Vagina (tissue), 2 donors: ENCODE measurements at regions not wholly inside any gene's neighbourhood (a gene's known extent, or its start where the extent isn't known, plus 50 kb on each side); places are given as distances from the start of the nearest gene placed in this dataset.
A peak's percentile ranks its signal among the peaks of the same experiment; 100 is the strongest.

ENCODE experiments used
- DNase-seq, 2 donors: peaks; one replicate each; pipeline ENCODE4 v3.0.0-alpha.2; 2017; ENCODE audit errors: extremely low spot score in 2 of 2
- H3K27ac ChIP-seq: fragments of 200-600 bp; sonication (generic); one replicate; pipeline ENCODE4 v1.5.1; 2019
- H3K27me3 ChIP-seq: fragments of 200-600 bp; sonication (generic); one replicate; pipeline ENCODE4 v1.5.1; 2019
- H3K36me3 ChIP-seq, 2 donors: fragments of 200-600 bp; sonication (generic); one replicate each; pipeline ENCODE4 v1.5.1; 2017 to 2019
- H3K4me1 ChIP-seq: fragments of 200-600 bp; sonication (generic); one replicate; pipeline ENCODE4 v1.5.1; 2019
- H3K4me3 ChIP-seq, 2 donors: fragments of 200-600 bp; sonication (generic); 1 replicate in 1 of 2; 2 replicates in 1 of 2; pipeline ENCODE4 v1.5.1; 2016 to 2019
- H3K9me3 ChIP-seq: fragments of 200-600 bp; sonication (generic); one replicate; pipeline ENCODE4 v1.5.1; 2019
- CTCF ChIP-seq, 3 experiments: fragments of 450-650 bp in 2 of 3; fragments of 200-600 bp in 1 of 3; sonication (generic) in 1 of 3; IDR thresholded peaks; one replicate each; pipeline ENCODE4 v1.5.1; 2017 to 2019; ENCODE audit warnings: antibody characterized with exemption in 3 of 3, mild to moderate bottlenecking in 2 of 3, moderate library complexity in 2 of 3
- POLR2A ChIP-seq, 2 donors: fragments of 450-650 bp; IDR thresholded peaks; one replicate each; pipeline ENCODE4 v1.6.1; 2017; ENCODE audit warnings: antibody characterized with exemption in 2 of 2, mild to moderate bottlenecking in 2 of 2, moderate library complexity in 2 of 2
- POLR2AphosphoS5 ChIP-seq, 2 donors: sonication (generic); formaldehyde crosslinking; IDR thresholded peaks; one replicate each; pipeline ENCODE4 v1.9.0; 2017; ENCODE audit warnings: antibody characterized with exemption in 2 of 2, mild to moderate bottlenecking in 2 of 2, low read depth in 1 of 2; ENCODE audit not compliant: insufficient read depth in 1 of 2
- intact Hi-C: fragments of 100-400 bp; cut with DNase I; formaldehyde crosslinking; loops from one replicate; pipeline ENCODE4 v1.15.1; 2023

- Histone ChIP-seq H3K4me1 (peaks cover 28% of the 10 kb centered on the region), H3K9me3 (no peaks in the 10 kb centered on the region), H3K27ac (no peak overlapping the region), H3K36me3 (no peaks in the 10 kb centered on the region), H3K4me3 (peak overlapping the region; percentile 15 to 42), H3K27me3 (no peaks in the 10 kb centered on the region)
- peak in 1 of 2 donors; percentile 86 for DNase-seq
- TF ChIP-seq POLR2AphosphoS5 (IDR thresholded peaks at IDR 0.05; ENCODE audit: insufficient read depth in 1 of 2, low read depth in 1 of 2) (no peak), CTCF (IDR thresholded peaks at IDR 0.05) (no peak)
- intact Hi-C loops: no loop called here
These were observed 158.9 kb downstream of the TBXT start for GRCh38 chr6:166008441-166009369.

DNA sequence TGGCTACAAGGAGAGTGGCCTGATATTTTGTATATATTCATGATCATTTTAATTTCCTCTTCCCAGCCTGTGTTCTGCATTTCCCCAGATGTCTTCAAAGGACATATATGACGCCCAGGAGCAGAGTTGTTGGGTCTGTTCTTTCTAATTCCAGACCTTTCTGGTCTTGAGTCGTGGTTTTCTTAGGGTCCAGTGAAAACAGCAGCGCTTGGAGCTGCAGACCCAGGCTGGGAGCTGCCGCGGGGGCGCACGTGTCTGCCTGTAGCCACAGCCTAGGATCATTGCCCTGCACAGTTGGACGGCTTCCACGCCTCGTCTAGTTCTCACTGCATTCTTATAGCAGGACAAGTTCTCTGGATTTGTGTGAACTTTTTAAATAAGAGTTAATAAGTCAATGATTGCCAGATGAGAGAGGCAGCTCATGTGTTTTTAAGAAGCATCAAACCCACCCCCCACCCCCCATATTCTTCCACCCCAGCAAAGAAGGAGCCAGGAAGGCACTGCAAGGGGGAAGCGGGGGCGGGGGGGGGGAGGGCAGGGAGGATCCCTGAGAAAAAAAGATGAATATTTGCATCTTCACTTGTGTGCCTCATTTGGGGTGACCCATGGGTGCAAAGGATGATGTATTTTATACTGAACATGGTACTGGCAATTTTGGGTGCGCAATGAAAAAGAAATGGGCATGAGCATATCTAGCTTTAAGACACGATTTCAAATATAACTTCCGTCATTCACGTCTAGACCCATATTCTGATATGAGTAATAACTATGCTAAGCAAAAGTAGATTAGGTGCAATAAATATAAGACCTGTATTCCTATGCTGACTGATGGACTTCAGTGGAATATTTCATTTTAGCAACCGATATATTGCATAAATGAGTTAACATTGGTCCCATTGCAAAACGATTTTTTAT, 160.0 kb downstream of the TBXT start:
- intact Hi-C loops: no loop called here
- peak in 1 of 2 donors; percentile 87 for DNase-seq
- Histone ChIP-seq H3K9me3 (no peaks in the 10 kb centered on the region), H3K27me3 (no peaks in the 10 kb centered on the region), H3K4me3 (peak overlapping the region in 1 of 2 donors; percentile 42), H3K36me3 (no peaks in the 10 kb centered on the region), H3K27ac (no peak overlapping the region), H3K4me1 (peaks cover 28% of the 10 kb centered on the region)
- TF ChIP-seq POLR2AphosphoS5 (IDR thresholded peaks at IDR 0.05; ENCODE audit: insufficient read depth in 1 of 2, low read depth in 1 of 2) (no peak), POLR2A (IDR thresholded peaks at IDR 0.05) (no peak), CTCF (IDR thresholded peaks at IDR 0.05) (no peak)

DNA sequence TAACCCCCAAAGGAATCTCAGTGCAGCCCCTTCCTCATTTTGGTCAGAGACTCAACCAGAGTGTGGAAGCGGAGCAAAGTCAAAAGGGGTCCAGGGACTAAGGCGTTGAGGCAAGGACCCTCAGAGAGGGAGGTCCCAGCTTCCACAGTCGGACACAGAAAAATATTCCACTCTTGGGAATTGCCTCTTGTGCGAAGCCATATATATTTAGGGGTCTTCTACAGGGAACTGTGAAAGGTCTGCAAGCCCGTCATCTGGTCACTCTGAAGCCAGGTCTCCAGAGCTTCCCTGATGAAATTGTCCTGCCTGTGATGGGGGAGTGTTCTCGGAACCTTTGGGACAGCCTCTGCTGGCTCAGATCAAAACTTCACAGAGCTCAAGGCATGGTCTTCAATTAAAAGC, 160.8 kb downstream of the TBXT start:
- intact Hi-C loops: no loop called here
- Histone ChIP-seq H3K27me3 (no peaks in the 10 kb centered on the region), H3K9me3 (no peaks in the 10 kb centered on the region), H3K27ac (no peak overlapping the region), H3K36me3 (no peaks in the 10 kb centered on the region), H3K4me3 (peak overlapping the region; percentile 33 to 37), H3K4me1 (peaks cover 28% of the 10 kb centered on the region)
- peak in 1 of 2 donors; percentile 87 for DNase-seq
- TF ChIP-seq POLR2AphosphoS5 (IDR thresholded peaks at IDR 0.05; ENCODE audit: insufficient read depth in 1 of 2, low read depth in 1 of 2): no peak
- TF ChIP-seq CTCF (IDR thresholded peaks at IDR 0.05): no peak
- no peak for TF ChIP-seq POLR2A (IDR thresholded peaks at IDR 0.05)

DNA sequence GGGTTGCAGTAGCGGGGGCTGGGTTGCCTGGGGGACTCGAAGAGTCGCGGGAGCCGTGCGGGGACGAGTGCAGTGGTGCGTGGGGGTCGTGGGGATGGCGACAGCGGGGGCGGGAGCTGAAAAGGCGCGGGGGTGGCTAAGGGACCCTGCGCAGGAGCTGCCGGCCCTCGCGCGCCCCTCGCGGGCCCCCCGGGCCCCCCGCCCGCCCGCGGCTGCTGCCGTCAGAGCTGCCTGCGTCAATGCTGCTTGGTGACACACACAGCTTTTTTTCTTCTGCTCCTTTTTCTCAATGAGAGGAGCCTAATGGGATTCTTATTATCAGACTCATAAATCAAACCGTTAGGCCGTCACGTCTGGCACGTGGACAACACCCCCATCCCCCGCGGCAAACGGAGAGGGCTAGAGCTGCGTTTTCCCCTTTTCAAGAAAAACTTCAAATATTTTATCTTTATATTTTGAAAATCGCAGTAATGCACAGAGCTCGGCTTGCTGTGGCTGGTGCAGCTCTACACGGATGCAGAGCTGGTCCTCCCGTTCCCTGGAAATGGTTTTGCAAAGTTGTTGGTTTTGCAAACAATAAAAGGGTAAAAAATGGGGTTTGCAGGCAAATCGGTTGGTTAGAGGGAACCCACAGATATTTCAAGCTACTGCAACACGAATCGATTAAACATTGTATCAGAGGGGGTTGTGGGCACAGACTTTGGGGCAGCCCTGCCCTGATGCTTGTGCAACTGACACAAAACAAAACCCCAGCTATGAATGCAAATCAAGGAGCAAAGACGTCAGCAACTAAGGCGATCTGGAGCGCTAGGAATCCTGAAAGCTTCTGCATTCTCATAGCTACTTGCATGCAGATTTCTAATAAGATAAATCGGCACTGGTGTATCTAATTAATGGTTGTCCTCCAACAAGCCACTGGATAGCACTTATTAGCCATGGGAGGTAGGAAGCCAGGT, 161.4 kb downstream of the TBXT start:
- no peaks in the 10 kb centered on the region for H3K27me3 ChIP-seq

More for the DNA sequence above, 161.4 kb downstream of the TBXT start:
- peak overlapping the region; percentile 33 to 37 for H3K4me3 ChIP-seq
- H3K27ac ChIP-seq: peak overlapping the region; percentile 65
- intact Hi-C loops: no loop called here
- peak in 1 of 2 donors; percentile 87 for DNase-seq
- peaks cover 28% of the 10 kb centered on the region for H3K4me1 ChIP-seq
- TF ChIP-seq CTCF (IDR thresholded peaks at IDR 0.05) (no peak), POLR2AphosphoS5 (IDR thresholded peaks at IDR 0.05; ENCODE audit: insufficient read depth in 1 of 2, low read depth in 1 of 2) (peak in 1 of 2 donors; percentile 29)
- no peaks in the 10 kb centered on the region for H3K9me3 ChIP-seq
- no peaks in the 10 kb centered on the region for H3K36me3 ChIP-seq
